ENCODE measurements at regions not wholly inside any gene's neighbourhood (a gene's known extent, or its start where the extent isn't known, plus 50 kb on each side); places are given as distances from the start of the nearest gene placed in this dataset.

- no peaks in the 10 kb centered on the region for H3K27me3 ChIP-seq
- no peak for DNase-seq (ENCODE audit: low spot score in 2 of 2)
- intact Hi-C loops (cut with DNase I; ENCODE audit: low total_unique reads) = no loop called here
- H3K36me3 ChIP-seq = no peaks in the 10 kb centered on the region
- H3K27ac ChIP-seq = no peak overlapping the region
- no peaks in the 10 kb centered on the region for H3K9me3 ChIP-seq
- H3K4me1 ChIP-seq = no peaks in the 10 kb centered on the region
- no peak overlapping the region for H3K4me3 ChIP-seq
- no peak for TF ChIP-seq CTCF (IDR thresholded peaks at IDR 0.05)
- no peak for TF ChIP-seq POLR2A (IDR thresholded peaks at IDR 0.05)
- no peak for TF ChIP-seq POLR2AphosphoS5 (IDR thresholded peaks at IDR 0.05)
Measured at GRCh38 chr17:69943058-69943457, 132.0 kb upstream of the KCNJ16 start.

GRCh38 chr17:69944406-69944805 lies 130.6 kb upstream of the KCNJ16 start:
- H3K27ac ChIP-seq = no peak overlapping the region
- TF ChIP-seq POLR2AphosphoS5 (IDR thresholded peaks at IDR 0.05) (no peak), CTCF (IDR thresholded peaks at IDR 0.05) (no peak), POLR2A (IDR thresholded peaks at IDR 0.05) (no peak)
- intact Hi-C loops (cut with DNase I; ENCODE audit: low total_unique reads) = no loop called here
- H3K4me1 ChIP-seq = no peaks in the 10 kb centered on the region
- H3K4me3 ChIP-seq = no peak overlapping the region
- H3K36me3 ChIP-seq = no peaks in the 10 kb centered on the region
- H3K9me3 ChIP-seq = no peaks in the 10 kb centered on the region
- no peak for DNase-seq (ENCODE audit: low spot score in 2 of 2)
- no peaks in the 10 kb centered on the region for H3K27me3 ChIP-seq

DNA sequence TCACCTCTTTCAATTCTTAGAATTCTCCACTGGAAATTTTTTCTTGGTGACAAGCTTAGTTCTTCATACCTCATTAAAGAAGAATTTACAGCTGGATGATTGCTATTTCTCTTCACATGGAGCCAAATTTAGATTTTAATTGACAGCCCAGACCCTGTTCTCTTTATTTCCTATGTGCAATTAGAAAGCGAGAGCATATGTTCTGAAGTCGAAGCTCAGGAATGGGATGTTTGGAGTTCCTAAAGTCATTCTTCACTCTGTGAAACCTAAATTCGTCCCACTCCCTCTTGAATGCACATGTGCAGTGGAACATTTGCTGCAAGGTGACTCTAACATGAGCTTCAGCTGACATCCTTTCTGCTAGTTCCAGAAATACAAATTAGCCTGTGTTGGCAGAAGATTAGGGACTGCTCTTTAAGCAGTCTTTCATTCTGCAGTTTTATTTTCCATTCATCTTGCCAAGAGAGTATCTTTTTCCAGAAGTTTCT lies 129.3 kb upstream of the KCNJ16 start:
- no peaks in the 10 kb centered on the region for H3K4me1 ChIP-seq
- TF ChIP-seq POLR2A (IDR thresholded peaks at IDR 0.05) (no peak), CTCF (IDR thresholded peaks at IDR 0.05) (no peak), POLR2AphosphoS5 (IDR thresholded peaks at IDR 0.05) (no peak)
- no peaks in the 10 kb centered on the region for H3K27me3 ChIP-seq
- H3K4me3 ChIP-seq = no peak overlapping the region
- H3K9me3 ChIP-seq = no peaks in the 10 kb centered on the region
- intact Hi-C loops (cut with DNase I; ENCODE audit: low total_unique reads) = no loop called here
- DNase-seq (ENCODE audit: low spot score in 2 of 2) = no peak
- H3K36me3 ChIP-seq = no peaks in the 10 kb centered on the region
- no peak overlapping the region for H3K27ac ChIP-seq

GRCh38 chr17:69947027-69947759 lies 127.8 kb upstream of the KCNJ16 start:
- intact Hi-C loops (cut with DNase I; ENCODE audit: low total_unique reads) = no loop called here
- DNase-seq (ENCODE audit: low spot score in 2 of 2) = no peak
- no peaks in the 10 kb centered on the region for H3K27me3 ChIP-seq
- TF ChIP-seq CTCF (IDR thresholded peaks at IDR 0.05) (no peak), POLR2A (IDR thresholded peaks at IDR 0.05) (no peak), POLR2AphosphoS5 (IDR thresholded peaks at IDR 0.05) (no peak)
- no peaks in the 10 kb centered on the region for H3K4me1 ChIP-seq
- no peaks in the 10 kb centered on the region for H3K36me3 ChIP-seq
- H3K27ac ChIP-seq = no peak overlapping the region
- no peaks in the 10 kb centered on the region for H3K9me3 ChIP-seq
- H3K4me3 ChIP-seq = no peak overlapping the region

DNA sequence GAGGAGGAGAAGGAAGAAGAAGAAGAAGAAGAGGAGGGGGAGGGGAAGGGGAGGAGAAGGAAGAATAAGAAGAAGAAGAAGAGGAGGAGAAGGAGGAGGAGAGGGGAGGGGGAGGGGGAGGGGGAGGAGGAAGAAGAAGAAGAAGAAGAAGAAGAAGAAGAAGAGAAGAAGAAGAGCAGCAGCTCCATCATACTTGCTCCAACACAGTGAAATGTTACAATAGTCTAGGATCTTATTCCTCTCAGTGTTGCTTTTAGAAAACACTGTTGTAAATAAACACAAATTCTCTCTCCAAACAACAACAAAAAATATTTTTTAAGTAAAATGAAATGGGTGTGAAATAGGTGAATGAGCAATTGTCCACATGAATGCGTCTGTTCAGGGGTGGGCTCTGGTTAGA lies 126.6 kb upstream of the KCNJ16 start:
- Histone ChIP-seq H3K27me3 (no peaks in the 10 kb centered on the region), H3K36me3 (no peaks in the 10 kb centered on the region), H3K9me3 (no peaks in the 10 kb centered on the region), H3K4me3 (no peak overlapping the region), H3K27ac (no peak overlapping the region), H3K4me1 (no peaks in the 10 kb centered on the region)
- intact Hi-C loops (cut with DNase I; ENCODE audit: low total_unique reads) = no loop called here
- TF ChIP-seq POLR2AphosphoS5 (IDR thresholded peaks at IDR 0.05) (no peak), CTCF (IDR thresholded peaks at IDR 0.05) (no peak), POLR2A (IDR thresholded peaks at IDR 0.05) (no peak)
- no peak for DNase-seq (ENCODE audit: low spot score in 2 of 2)

Data from breast epithelium (tissue), 4 donors.